H1 (cell line): ENCODE measurements at regions not wholly inside any gene's neighbourhood (a gene's known extent, or its start where the extent isn't known, plus 50 kb on each side); places are given as distances from the start of the nearest gene placed in this dataset.

Experiments
- CTCF ChIA-PET: fragments of 300-600 bp; sonication (Branson Sonifier 250); formaldehyde crosslinking; loops from one replicate; lab custom pipeline; 2021; ENCODE audit not compliant: partially characterized antibody; lab: Charles Lee
- POLR2A ChIA-PET: fragments of 300-600 bp; sonication (Branson Sonifier 250); formaldehyde crosslinking; loops from one replicate; lab custom pipeline; 2021; ENCODE audit warnings: inconsistent platforms; ENCODE audit not compliant: partially characterized antibody; lab: Charles Lee
- DNase-seq, 2 experiments: peaks; one replicate each; pipeline versions ENCODE4 v3.0.0 to v3.0.0-alpha.2; 2010 to 2022; ENCODE audit warnings: low spot score in 2 of 2, low read depth in 1 of 2, mixed read lengths in 1 of 2
- FAIRE-seq: peaks from 2 replicates; lab custom pipeline; 2011; peaks lifted over from hg19 to GRCh38; lab: Jason Lieb, UNC
- H2AFZ ChIP-seq: 2 replicates; pipeline ENCODE4 v1.8.1; 2012; ENCODE audit warnings: low read length, inconsistent platforms
- H2AK5ac ChIP-seq: 2 replicates; pipeline ENCODE4 v1.6.1; 2013; ENCODE audit warnings: low read depth, low read length
- H2BK120ac ChIP-seq: replicated peaks from 2 replicates; pipeline ENCODE3; 2013; ENCODE audit warnings: low read depth, low read length, inconsistent platforms
- H2BK12ac ChIP-seq: 2 replicates; pipeline ENCODE4 v1.6.1; 2013; ENCODE audit warnings: low read depth, low read length
- H2BK15ac ChIP-seq: 2 replicates; pipeline ENCODE4 v1.6.1; 2013; ENCODE audit warnings: low read length
- H2BK20ac ChIP-seq: 2 replicates; pipeline ENCODE4 v1.6.1; 2013; ENCODE audit warnings: low read length
- H2BK5ac ChIP-seq: 2 replicates; pipeline ENCODE4 v1.6.1; 2013; ENCODE audit warnings: low read depth, low read length
- H3K14ac ChIP-seq: 2 replicates; pipeline ENCODE4 v1.6.1; 2013; ENCODE audit warnings: inconsistent platforms; ENCODE audit not compliant: insufficient read length
- H3K18ac ChIP-seq: 2 replicates; pipeline ENCODE4 v1.6.1; 2013; ENCODE audit warnings: low read length; ENCODE audit errors: extremely low read depth
- H3K23ac ChIP-seq: 2 replicates; pipeline ENCODE4 v1.6.1; 2013; ENCODE audit warnings: inconsistent platforms; ENCODE audit not compliant: insufficient read length
- H3K23me2 ChIP-seq: 2 replicates; pipeline ENCODE4 v1.6.1; 2013; ENCODE audit warnings: low read depth, low read length
- H3K27ac ChIP-seq: 2 replicates; pipeline ENCODE4 v1.6.1; 2011; ENCODE audit warnings: low read depth, low read length, inconsistent platforms
- H3K27me3 ChIP-seq, 4 experiments: replicated peaks in 1 of 4; 1 replicate in 1 of 4; 2 replicates in 3 of 4; pipeline versions ENCODE4 v1.6.1 to v1.8.1; 2011 to 2013; ENCODE audit warnings: low read length in 3 of 4, mild to moderate bottlenecking in 3 of 4, inconsistent platforms in 2 of 4, mixed read lengths in 2 of 4, moderate library complexity in 1 of 4; ENCODE audit not compliant: control insufficient read depth in 3 of 4, insufficient read depth in 3 of 4; ENCODE audit errors: extremely low read depth in 1 of 4
- H3K36me3 ChIP-seq, 4 experiments: 2 replicates each; pipeline versions ENCODE4 v1.6.1 to v1.8.1; 2011 to 2013; ENCODE audit warnings: mild to moderate bottlenecking in 4 of 4, low read length in 3 of 4, moderate library complexity in 2 of 4, control low read depth in 1 of 4, inconsistent platforms in 1 of 4; ENCODE audit not compliant: insufficient read depth in 4 of 4, control insufficient read depth in 2 of 4
- H3K4ac ChIP-seq: replicated peaks from 2 replicates; pipeline ENCODE3; 2013; ENCODE audit warnings: low read length, low read depth, mixed read lengths, inconsistent platforms; ENCODE audit not compliant: insufficient read length
- H3K4me1 ChIP-seq, 4 experiments: replicated peaks in 1 of 4; 1 replicate in 1 of 4; 2 replicates in 3 of 4; pipeline versions ENCODE4 v1.6.1 to v1.8.1; 2011 to 2013; ENCODE audit warnings: low read length in 3 of 4, inconsistent platforms in 2 of 4, mixed read lengths in 1 of 4; ENCODE audit not compliant: insufficient read depth in 4 of 4, control insufficient read depth in 3 of 4
- H3K4me2 ChIP-seq, 2 experiments: 2 replicates each; pipeline versions ENCODE4 v1.6.1 to v1.8.1; 2011 to 2013; ENCODE audit warnings: low read depth in 2 of 2, low read length in 2 of 2, control low read depth in 1 of 2, inconsistent platforms in 1 of 2, mild to moderate bottlenecking in 1 of 2; ENCODE audit not compliant: insufficient read depth in 1 of 2
- H3K4me3 ChIP-seq, 4 experiments: fragments of 200-600, 300-600 bp in 1 of 4; sonication (generic), shearing (Covaris generic), sonication (Bioruptor Twin) in 1 of 4; 2 replicates each; pipeline versions ENCODE4 v1.5.1 to v1.8.1; 2011 to 2016; ENCODE audit warnings: low read length in 4 of 4, low read depth in 3 of 4, control low read depth in 2 of 4, inconsistent platforms in 2 of 4, mild to moderate bottlenecking in 2 of 4, mixed read lengths in 1 of 4, moderate library complexity in 1 of 4; ENCODE audit not compliant: insufficient read depth in 2 of 4; ENCODE audit errors: extremely low read depth in 1 of 4
- H3K56ac ChIP-seq: replicated peaks from 2 replicates; pipeline ENCODE3; 2013; ENCODE audit warnings: low read depth, mild to moderate bottlenecking, mixed read lengths, low read length, inconsistent platforms; ENCODE audit not compliant: insufficient read length
- H3K79me1 ChIP-seq: 2 replicates; pipeline ENCODE4 v1.6.1; 2013; ENCODE audit warnings: low read depth, low read length, control low read depth
- H3K79me2 ChIP-seq, 2 experiments: 2 replicates each; pipeline versions ENCODE4 v1.6.1 to v1.8.1; 2012 to 2013; ENCODE audit warnings: low read length in 2 of 2, mild to moderate bottlenecking in 2 of 2, inconsistent platforms in 1 of 2; ENCODE audit not compliant: insufficient read depth in 2 of 2, control insufficient read depth in 1 of 2
- H3K9ac ChIP-seq, 4 experiments: replicated peaks in 1 of 4; 1 replicate in 1 of 4; 2 replicates in 3 of 4; pipeline versions ENCODE4 v1.6.1 to v1.8.1; 2011 to 2013; ENCODE audit warnings: low read depth in 3 of 4, low read length in 3 of 4, control low read depth in 2 of 4, mild to moderate bottlenecking in 2 of 4, moderate library complexity in 2 of 4, inconsistent platforms in 1 of 4; ENCODE audit errors: extremely low read depth in 1 of 4
- H3K9me3 ChIP-seq, 2 experiments: 2 replicates each; pipeline versions ENCODE4 v1.6.1 to v1.8.1; 2012 to 2013; ENCODE audit warnings: mild to moderate bottlenecking in 2 of 2, moderate library complexity in 2 of 2, control low read depth in 1 of 2, inconsistent platforms in 1 of 2, low read depth in 1 of 2, low read length in 1 of 2, mixed read lengths in 1 of 2; ENCODE audit not compliant: insufficient read depth in 2 of 2
- H4K20me1 ChIP-seq, 2 experiments: replicated peaks in 1 of 2; 2 replicates each; pipeline versions ENCODE3 to v1.8.1; 2011 to 2013; ENCODE audit warnings: inconsistent platforms in 2 of 2, low read length in 2 of 2, mild to moderate bottlenecking in 1 of 2; ENCODE audit not compliant: insufficient read depth in 2 of 2, control insufficient read depth in 1 of 2
- H4K5ac ChIP-seq: 2 replicates; pipeline ENCODE4 v1.6.1; 2013; ENCODE audit warnings: low read length, low read depth, mixed read lengths, inconsistent platforms; ENCODE audit not compliant: insufficient read length
- H4K8ac ChIP-seq: 2 replicates; pipeline ENCODE4 v1.8.0; 2013; ENCODE audit warnings: mild to moderate bottlenecking, moderate library complexity, low read length, inconsistent platforms; ENCODE audit not compliant: insufficient read depth; ENCODE audit errors: extremely low read depth
- H4K91ac ChIP-seq: replicated peaks from 2 replicates; pipeline ENCODE3; 2013; ENCODE audit warnings: low read length, mixed read lengths, inconsistent platforms; ENCODE audit not compliant: insufficient read length
- BACH1 ChIP-seq: IDR thresholded peaks from 2 replicates; pipeline ENCODE4 v1.6.1; 2012; ENCODE audit warnings: low read length, improper control_type of control experiment
- FOSL1 ChIP-seq: IDR thresholded peaks from 2 replicates; pipeline ENCODE4 v1.6.1; 2011; ENCODE audit warnings: mild to moderate bottlenecking, low read depth, low read length, moderate library complexity; ENCODE audit not compliant: insufficient read depth
- HDAC2 ChIP-seq, 2 experiments: fragments of 300-600 bp in 1 of 2; sonication (generic) in 1 of 2; IDR thresholded peaks; 2 replicates each; pipeline ENCODE4 v1.6.1; 2011 to 2012; ENCODE audit warnings: low read depth in 2 of 2, low read length in 2 of 2, mild to moderate bottlenecking in 2 of 2, moderate library complexity in 2 of 2, borderline replicate concordance in 1 of 2, inconsistent platforms in 1 of 2
- HDAC6 ChIP-seq: IDR thresholded peaks from one replicate; pipeline ENCODE4 v1.7.1; 2012; ENCODE audit warnings: low read depth, mild to moderate bottlenecking, inconsistent platforms, low read length, moderate library complexity
- JUN ChIP-seq: IDR thresholded peaks from 2 replicates; pipeline ENCODE4 v1.6.1; 2011; ENCODE audit warnings: low read depth, mild to moderate bottlenecking, improper control_type of control experiment, low read length
- MAFK ChIP-seq: IDR thresholded peaks from 2 replicates; pipeline ENCODE4 v1.6.1; 2012; ENCODE audit warnings: low read depth, mild to moderate bottlenecking, improper control_type of control experiment, low read length
- MAX ChIP-seq: IDR thresholded peaks from 2 replicates; pipeline ENCODE4 v1.6.1; 2012; ENCODE audit warnings: inconsistent platforms
- RBBP5 ChIP-seq: IDR thresholded peaks from 2 replicates; pipeline ENCODE4 v1.7.1; 2012; ENCODE audit warnings: low read depth, mild to moderate bottlenecking, inconsistent platforms, low read length, moderate library complexity, borderline replicate concordance
- RXRA ChIP-seq: IDR thresholded peaks from 2 replicates; pipeline ENCODE4 v1.6.1; 2011; ENCODE audit warnings: low read depth, mild to moderate bottlenecking, low read length, moderate library complexity; ENCODE audit not compliant: insufficient read depth
- TAF7 ChIP-seq: optimal IDR thresholded peaks from 2 replicates; pipeline ENCODE3; 2011; ENCODE audit warnings: low read depth, mild to moderate bottlenecking, inconsistent platforms, low read length, moderate library complexity, borderline replicate concordance
- TEAD4 ChIP-seq: IDR thresholded peaks from 2 replicates; pipeline ENCODE4 v1.6.1; 2012; ENCODE audit warnings: low read depth, low read length, inconsistent platforms, mixed read lengths

GRCh38 chrX:22859642-22860041 lies 140.1 kb upstream of the DDX53 start:
- no peak overlapping the region for H3K23ac ChIP-seq
- no peaks in the 10 kb centered on the region for H3K23me2 ChIP-seq
- no peaks in the 10 kb centered on the region for H3K27me3 ChIP-seq
- H3K56ac ChIP-seq: no peak overlapping the region
- H3K14ac ChIP-seq: no peak overlapping the region
- no peak overlapping the region for H2BK20ac ChIP-seq
- no peaks in the 10 kb centered on the region for H3K79me1 ChIP-seq
- no peaks in the 10 kb centered on the region for H3K9me3 ChIP-seq
- no peak overlapping the region for H3K27ac ChIP-seq
- no peak overlapping the region for H3K9ac ChIP-seq
- POLR2A ChIA-PET: no interaction called here
- H4K8ac ChIP-seq: no peak overlapping the region
- H2BK12ac ChIP-seq: no peak overlapping the region
- no peak overlapping the region for H2BK5ac ChIP-seq
- H3K79me2 ChIP-seq: no peaks in the 10 kb centered on the region
- no peak overlapping the region for H2AK5ac ChIP-seq
- no peak overlapping the region for H3K18ac ChIP-seq
- no peak for DNase-seq
- no peak for FAIRE-seq
- CTCF ChIA-PET: no interaction called here
- H4K91ac ChIP-seq: no peak overlapping the region
- H2BK120ac ChIP-seq: no peak overlapping the region
- no peaks in the 10 kb centered on the region for H3K36me3 ChIP-seq
- H4K5ac ChIP-seq: no peak overlapping the region
- no peak overlapping the region for H3K4me2 ChIP-seq
- no peak overlapping the region for H3K4me3 ChIP-seq
- no peak overlapping the region for H3K4ac ChIP-seq
- no peaks in the 10 kb centered on the region for H3K4me1 ChIP-seq
- no peak overlapping the region for H2AFZ ChIP-seq
- no peak overlapping the region for H2BK15ac ChIP-seq
- H4K20me1 ChIP-seq: no peaks in the 10 kb centered on the region
- TF ChIP-seq JUN (no peak), HDAC2 (IDR thresholded peaks at IDR 0.05; ENCODE audit: borderline replicate concordance in 1 of 2, low read depth in 2 of 2, low read length in 2 of 2) (no peak), RBBP5 (no peak), RXRA (no peak), TEAD4 (no peak), FOSL1 (no peak), HDAC6 (no peak), TAF7 (no peak), MAX (no peak), BACH1 (no peak), MAFK (no peak)
